SH-SY5Y (cell line): ENCODE measurements at regions not wholly inside any gene's neighbourhood (a gene's known extent, or its start where the extent isn't known, plus 50 kb on each side); places are given as distances from the start of the nearest gene placed in this dataset.

Experiments used
- GATA2 ChIP-seq: IDR thresholded peaks from 2 replicates; pipeline ENCODE4 v1.6.1; 2011; ENCODE audit warnings: mild to moderate bottlenecking, low read depth, low read length
- GATA3 ChIP-seq: IDR thresholded peaks from 2 replicates; pipeline ENCODE4 v1.6.1; 2011; ENCODE audit warnings: low read depth, mild to moderate bottlenecking, low read length, moderate library complexity

DNA sequence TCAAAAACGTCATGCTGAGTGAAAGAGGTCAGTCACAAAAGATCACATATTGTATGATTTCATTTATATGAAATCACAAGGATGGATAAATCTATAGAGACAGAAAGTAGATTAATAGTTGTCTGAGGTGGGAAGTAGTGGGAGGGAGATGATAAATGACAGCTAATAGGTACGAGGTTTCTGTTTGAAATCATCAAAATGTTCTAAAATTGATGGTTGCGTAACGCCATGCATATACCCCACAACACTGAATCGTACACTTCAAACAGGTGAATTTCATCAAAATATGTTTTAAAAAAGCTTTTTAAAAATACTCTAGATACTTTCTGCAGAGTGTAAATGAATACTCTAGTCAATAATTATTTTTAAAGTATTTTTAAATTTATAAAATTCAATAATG lies 303.0 kb upstream of the STAC start:
- TF ChIP-seq GATA2 (no peak), GATA3 (no peak)
